ENCODE measurements at regions not wholly inside any gene's neighbourhood (a gene's known extent, or its start where the extent isn't known, plus 50 kb on each side); places are given as distances from the start of the nearest gene placed in this dataset.
"Not testable (repeated sequence)": the region's sequence is repeated elsewhere in the genome, so short reads cannot be mapped to it uniquely, and the experiment has no call there.

GRCh38 chr2:64795024-64795592, 141.4 kb upstream of the SERTAD2 start:
- DNase-seq: no peak

DNA sequence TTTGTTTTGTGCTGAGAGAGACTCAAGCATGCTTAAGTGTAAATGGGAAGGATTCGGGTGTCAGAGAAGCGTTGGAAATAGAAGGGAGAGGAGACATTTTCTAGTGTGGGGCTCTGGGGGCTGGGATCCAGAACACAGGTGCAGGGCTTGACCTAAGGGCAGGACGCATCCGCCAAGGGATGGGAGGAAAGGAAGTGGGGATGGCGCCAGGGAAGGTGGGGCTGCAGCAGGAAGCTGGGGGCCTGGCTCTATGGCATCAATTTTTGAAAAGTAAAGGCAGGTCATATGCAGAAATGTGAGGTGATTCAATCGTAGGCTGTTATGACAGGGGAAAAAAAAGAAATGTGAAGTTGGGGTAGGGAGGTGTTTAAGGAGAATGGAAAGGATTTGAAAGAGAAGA, 143.2 kb upstream of the SERTAD2 start:
- no peak for DNase-seq

DNA sequence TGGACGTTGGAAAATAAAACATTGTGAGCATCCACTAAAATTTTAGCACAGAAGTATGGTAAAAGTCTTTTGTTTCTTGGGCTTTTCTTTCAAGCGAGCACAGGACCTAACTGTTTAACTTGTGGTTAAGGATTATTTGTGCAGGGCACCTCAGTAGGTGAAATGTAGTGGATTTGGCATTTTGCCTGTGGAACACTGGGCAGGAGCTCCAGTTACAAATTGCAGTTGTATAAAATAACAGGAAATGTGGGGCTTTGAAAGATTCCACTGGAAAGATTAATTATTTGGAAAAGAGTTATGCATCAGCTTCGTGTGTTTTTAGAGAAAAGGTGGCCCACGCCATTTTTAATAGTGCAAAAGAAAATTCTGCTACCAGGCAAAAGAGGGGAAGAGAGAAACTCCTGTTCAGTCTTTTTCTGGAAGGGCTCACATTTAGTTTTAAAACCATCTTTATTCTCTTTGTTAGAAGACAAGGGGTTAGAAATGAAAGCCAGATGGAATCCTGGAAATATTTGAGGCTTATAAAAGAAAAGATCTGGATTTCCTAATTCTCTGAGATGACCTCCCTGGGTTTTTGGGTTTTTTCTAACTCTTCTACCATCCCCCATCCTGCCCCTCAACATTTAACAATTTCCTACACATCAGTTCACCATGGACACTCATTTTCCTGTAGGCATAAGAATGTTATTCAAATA, 144.3 kb upstream of the SERTAD2 start:
- DNase-seq: no peak

GRCh38 chr2:64799592-64800252, 146.0 kb upstream of the SERTAD2 start:
- no peak for DNase-seq

DNA sequence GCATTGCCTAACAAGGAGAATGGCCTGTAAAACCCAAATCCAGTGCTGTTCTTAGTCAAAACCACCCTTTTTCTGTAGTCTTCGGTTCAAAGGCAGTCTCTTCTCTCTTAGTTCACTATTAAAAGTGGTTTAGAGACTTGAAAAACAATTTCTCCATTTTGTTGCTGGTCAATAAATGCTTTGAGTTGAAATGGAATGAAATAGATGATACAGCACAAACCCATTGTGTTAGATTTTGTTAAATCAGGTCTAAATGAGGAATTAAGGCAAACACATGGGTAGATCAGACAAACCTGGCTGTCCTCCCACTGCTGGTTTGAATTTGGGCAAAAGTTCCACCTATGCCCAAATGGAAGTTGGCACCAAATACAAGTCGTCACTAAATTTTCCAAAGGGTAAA, 150.1 kb upstream of the SERTAD2 start:
- no peak for DNase-seq

- no peak for DNase-seq
Observed at GRCh38 chr2:64804651-64805050, 150.9 kb upstream of the SERTAD2 start.

GRCh38 chr2:64807417-64807816, 153.7 kb upstream of the SERTAD2 start:
- no peak for DNase-seq

DNA sequence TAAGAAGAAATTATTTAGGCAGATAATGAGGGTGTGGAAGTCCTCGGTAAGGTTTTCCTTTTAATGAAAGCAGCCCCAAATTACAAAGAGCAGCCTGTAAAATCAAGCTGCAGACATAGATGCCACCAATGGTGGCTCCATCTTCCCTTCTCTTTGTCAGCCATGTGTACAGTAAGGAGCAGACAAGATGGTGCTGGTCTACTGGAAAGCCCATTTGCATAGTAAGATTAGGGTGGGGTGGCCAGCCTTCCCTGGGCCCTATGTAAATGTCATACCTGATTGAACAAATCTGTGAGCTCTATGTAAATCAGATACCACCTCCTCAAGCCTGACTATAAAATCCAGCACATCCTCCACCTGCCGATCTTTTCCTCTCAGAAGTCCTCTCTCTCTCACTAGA, 154.4 kb upstream of the SERTAD2 start:
- DNase-seq: no peak

DNA sequence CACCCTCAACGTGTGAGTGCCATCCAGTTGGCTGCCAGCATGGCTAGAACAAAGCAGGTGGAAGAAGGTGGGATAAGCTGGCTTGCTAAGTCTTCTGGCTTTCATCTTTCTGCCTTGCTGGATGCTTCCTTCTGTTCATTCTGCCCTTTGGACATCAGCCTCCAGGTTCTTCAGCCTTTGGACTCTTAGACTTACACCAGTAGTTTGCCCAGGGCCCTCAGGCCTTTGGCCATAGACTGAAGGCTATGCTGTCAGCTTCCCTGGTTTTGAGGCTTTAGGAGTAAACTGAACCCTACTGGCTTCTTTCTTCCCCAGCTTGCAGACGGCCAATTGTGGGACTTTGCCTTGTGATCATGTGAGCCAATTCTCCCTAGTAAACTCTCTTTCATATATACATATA, 155.0 kb upstream of the SERTAD2 start:
- no peak for DNase-seq

GRCh38 chr2:64809216-64809615, 155.5 kb upstream of the SERTAD2 start:
- DNase-seq: no peak

DNA sequence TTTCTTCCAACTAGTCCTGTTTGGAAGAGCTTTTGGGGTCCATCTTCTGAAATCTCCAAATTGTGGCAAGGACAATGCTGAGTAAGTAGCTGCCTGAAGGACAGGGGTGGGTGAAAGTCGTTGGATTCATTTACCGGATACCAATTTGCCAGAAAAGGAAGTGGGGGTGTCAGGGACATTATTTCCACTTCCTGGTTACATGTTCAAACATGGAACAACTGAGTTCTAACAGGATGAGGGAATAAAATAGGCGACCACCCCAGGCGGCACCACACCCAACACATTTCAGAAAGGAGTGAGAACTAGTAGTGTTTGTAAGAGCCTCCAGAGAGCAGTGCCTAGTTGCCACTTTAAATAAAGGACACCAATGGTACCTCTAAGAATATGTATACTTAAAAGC, 158.6 kb upstream of the SERTAD2 start:
- no peak for DNase-seq

- DNase-seq: no peak
Observed at GRCh38 chr2:64814007-64814406, 160.3 kb upstream of the SERTAD2 start.

DNA sequence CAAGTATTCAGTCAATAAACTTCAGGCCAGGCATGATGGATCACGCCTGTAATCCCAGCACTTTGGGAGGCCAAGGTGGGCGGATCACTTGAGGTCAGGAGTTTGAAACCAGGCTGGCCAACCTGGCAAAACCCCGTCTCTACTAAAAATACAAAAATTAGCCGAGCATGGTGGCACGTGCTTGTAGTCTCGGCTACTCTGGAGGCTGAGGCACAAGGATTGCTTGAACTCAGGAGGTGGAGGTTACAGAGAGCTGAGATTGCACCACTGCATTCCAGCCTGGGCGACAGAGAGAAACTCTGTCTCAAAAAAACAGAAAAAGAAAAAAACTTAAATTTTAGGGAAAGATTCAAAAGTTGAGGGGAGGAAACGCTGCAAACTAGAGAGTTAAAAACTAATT, 162.8 kb upstream of the SERTAD2 start:
- not testable (repeated sequence) for DNase-seq

GRCh38 chr2:64817453-64817852, 163.7 kb upstream of the SERTAD2 start:
- DNase-seq: no peak

GRCh38 chr2:64818664-64819060, 164.9 kb upstream of the SERTAD2 start:
- DNase-seq: no peak

- no peak for DNase-seq
Observed at GRCh38 chr2:64819361-64819760, 165.6 kb upstream of the SERTAD2 start.

- DNase-seq: no peak
Observed at GRCh38 chr2:64819774-64820688, 166.3 kb upstream of the SERTAD2 start.

DNA sequence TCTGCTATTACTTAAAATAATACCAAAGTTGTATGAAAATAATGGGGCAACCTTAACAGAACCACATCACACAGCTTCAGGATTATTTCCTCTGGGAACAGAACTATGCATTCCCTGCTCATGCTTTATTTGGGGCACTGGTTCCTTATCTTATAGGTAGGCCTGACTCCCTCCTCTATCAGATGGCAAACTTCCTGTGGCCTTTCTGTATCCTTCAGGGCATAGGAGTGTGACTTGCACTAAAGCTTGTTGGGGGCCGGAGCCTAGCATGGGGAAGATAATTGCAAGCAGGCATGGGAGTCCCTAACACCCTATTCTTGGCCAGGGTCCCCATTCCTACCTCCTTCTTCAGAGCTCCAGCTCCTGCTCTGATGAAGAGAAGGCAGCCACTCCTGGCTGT, 167.2 kb upstream of the SERTAD2 start:
- no peak for DNase-seq

- no peak for DNase-seq
Observed at GRCh38 chr2:64823794-64824193, 165.4 kb upstream of the SLC1A4 start.

GRCh38 chr2:64825831-64826491, 163.2 kb upstream of the SLC1A4 start:
- DNase-seq: no peak

DNA sequence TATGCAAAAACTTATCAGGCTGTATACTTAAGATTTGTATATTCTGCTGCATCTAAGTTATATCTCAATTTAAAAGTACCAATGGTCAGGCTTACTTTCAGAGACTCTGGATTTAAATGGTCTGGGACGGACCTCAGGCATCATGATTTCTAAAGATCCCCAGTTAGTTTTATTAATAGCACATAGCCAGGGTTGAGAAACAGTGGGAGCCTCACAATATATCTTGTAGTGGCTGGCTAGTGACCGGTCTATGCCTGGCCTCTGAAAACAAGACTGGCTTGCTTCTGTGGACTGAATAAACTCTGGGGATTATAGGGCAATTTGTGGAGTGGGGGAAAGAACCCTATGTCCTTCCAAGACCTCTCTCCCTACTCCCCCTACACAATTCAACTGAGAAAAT, 162.5 kb upstream of the SLC1A4 start:
- no peak for DNase-seq

DNA sequence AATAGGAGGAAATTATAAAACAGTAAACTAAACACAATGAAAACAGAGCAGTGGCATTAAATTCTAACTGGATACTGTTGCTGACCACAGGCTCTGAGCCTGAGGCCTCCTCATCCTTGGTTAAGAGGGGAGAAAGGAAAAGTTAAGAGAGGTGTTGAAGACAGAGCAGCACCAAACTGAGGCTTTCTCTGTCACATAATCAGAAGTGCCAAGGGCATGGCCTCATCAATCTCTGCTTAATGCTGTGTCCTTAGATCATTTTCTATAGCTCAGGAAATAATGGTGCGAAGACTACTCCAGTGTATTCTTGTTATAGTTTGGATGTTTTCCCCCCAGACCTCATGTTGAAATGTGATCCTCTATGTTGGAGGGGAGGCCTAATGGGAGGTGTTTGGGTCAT, 160.9 kb upstream of the SLC1A4 start:
- DNase-seq: no peak

- no peak for DNase-seq
Observed at GRCh38 chr2:64829525-64829924, 159.7 kb upstream of the SLC1A4 start.
